ENCODE measurements at regions not wholly inside any gene's neighbourhood (a gene's known extent, or its start where the extent isn't known, plus 50 kb on each side); places are given as distances from the start of the nearest gene placed in this dataset.

GRCh38 chr3:118550556-118550955, 484.1 kb downstream of the IGSF11 start:
- ChIA-PET CTCF (interaction anchor here (0.6 kb wide), 1 partner anchor 30 kb away, joined by 3 read pairs; no protein-coding TSS in a partner anchor), POLR2A (no interaction called here)
- no peak overlapping the region for H3K4me3 Mint-ChIP-seq
- Histone ChIP-seq H3K27ac (ENCODE audit: low read depth in 1 of 2, low read length in 2 of 2) (no peak overlapping the region), H3K27me3 (ENCODE audit: control insufficient read depth in 1 of 2, insufficient read depth in 2 of 2, low read length in 2 of 2) (no peaks in the 10 kb centered on the region), H3K4me3 (ENCODE audit: low read length) (no peak overlapping the region), H3K36me3 (ENCODE audit: insufficient read depth, low read length) (no peaks in the 10 kb centered on the region), H3K4me1 (ENCODE audit: insufficient read depth, low read length) (no peaks in the 10 kb centered on the region), H3K9me3 (ENCODE audit: control insufficient read depth in 1 of 2, insufficient read depth in 1 of 2, low read length in 2 of 2) (no peaks in the 10 kb centered on the region)
- H3K9me3 Mint-ChIP-seq = no peaks in the 10 kb centered on the region
- H3K36me3 Mint-ChIP-seq (ENCODE audit: low read depth) = no peaks in the 10 kb centered on the region
- ATAC-seq (ENCODE audit: poor library complexity) (no peak), DNase-seq (no peak)
- H3K4me1 Mint-ChIP-seq (ENCODE audit: low read depth) = no peaks in the 10 kb centered on the region
- H3K27me3 Mint-ChIP-seq = no peaks in the 10 kb centered on the region
- TF ChIP-seq, protein P1, sequence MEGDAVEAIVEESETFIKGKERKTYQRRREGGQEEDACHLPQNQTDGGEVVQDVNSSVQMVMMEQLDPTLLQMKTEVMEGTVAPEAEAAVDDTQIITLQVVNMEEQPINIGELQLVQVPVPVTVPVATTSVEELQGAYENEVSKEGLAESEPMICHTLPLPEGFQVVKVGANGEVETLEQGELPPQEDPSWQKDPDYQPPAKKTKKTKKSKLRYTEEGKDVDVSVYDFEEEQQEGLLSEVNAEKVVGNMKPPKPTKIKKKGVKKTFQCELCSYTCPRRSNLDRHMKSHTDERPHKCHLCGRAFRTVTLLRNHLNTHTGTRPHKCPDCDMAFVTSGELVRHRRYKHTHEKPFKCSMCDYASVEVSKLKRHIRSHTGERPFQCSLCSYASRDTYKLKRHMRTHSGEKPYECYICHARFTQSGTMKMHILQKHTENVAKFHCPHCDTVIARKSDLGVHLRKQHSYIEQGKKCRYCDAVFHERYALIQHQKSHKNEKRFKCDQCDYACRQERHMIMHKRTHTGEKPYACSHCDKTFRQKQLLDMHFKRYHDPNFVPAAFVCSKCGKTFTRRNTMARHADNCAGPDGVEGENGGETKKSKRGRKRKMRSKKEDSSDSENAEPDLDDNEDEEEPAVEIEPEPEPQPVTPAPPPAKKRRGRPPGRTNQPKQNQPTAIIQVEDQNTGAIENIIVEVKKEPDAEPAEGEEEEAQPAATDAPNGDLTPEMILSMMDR (IDR thresholded peaks at IDR 0.05) = no peak
- no peak overlapping the region for H3K27ac Mint-ChIP-seq
- intact Hi-C loops (cut with DNase I, micrococcal nuclease) = no loop called here

DNA sequence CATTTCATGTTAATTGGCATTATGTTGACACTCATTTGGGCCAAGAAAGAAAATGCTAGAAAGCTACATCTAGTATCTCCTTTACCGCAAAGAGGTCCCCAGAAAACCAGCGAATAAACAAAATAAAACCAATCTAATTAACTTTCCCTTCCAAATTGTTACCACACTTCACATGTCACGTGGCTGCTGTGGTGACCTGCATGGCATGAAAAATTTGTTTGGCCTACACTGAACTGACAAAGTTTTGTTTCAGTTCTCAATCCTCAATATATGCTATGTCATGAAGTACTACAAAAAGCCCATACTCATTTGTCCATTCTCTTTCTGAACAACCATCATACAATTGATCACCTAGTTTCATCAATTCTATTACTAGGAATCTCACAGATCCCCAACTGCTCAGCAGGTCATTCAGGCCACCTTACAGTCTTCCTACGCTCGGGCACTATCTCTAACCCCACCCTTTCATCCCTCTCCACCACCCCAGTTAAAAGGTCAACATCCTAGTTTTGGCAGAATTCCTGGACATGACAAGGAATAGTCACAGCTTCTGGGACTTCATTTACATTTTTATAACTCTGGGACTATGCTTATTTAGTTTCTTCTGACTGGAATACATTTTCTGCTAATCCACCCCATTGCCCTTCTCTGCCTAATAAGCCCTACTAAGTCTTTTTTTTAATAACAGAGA, 480.4 kb downstream of the IGSF11 start:
- no peaks in the 10 kb centered on the region for H3K36me3 ChIP-seq (ENCODE audit: insufficient read depth, low read length)
- H3K27ac ChIP-seq (ENCODE audit: low read depth in 1 of 2, low read length in 2 of 2) = no peak overlapping the region
- no peaks in the 10 kb centered on the region for H3K9me3 Mint-ChIP-seq
- H3K4me1 ChIP-seq (ENCODE audit: insufficient read depth, low read length) = no peaks in the 10 kb centered on the region
- no peaks in the 10 kb centered on the region for H3K4me1 Mint-ChIP-seq (ENCODE audit: low read depth)
- ChIA-PET CTCF (no interaction called here), POLR2A (no interaction called here)
- no peaks in the 10 kb centered on the region for H3K27me3 Mint-ChIP-seq
- no peaks in the 10 kb centered on the region for H3K9me3 ChIP-seq (ENCODE audit: control insufficient read depth in 1 of 2, insufficient read depth in 1 of 2, low read length in 2 of 2)
- no peak overlapping the region for H3K4me3 Mint-ChIP-seq
- intact Hi-C loops (cut with DNase I, micrococcal nuclease) = no loop called here
- no peaks in the 10 kb centered on the region for H3K27me3 ChIP-seq (ENCODE audit: control insufficient read depth in 1 of 2, insufficient read depth in 2 of 2, low read length in 2 of 2)
- H3K27ac Mint-ChIP-seq = no peak overlapping the region
- no peak for DNase-seq
- ATAC-seq (ENCODE audit: poor library complexity) = no peak
- TF ChIP-seq, protein P1 (IDR thresholded peaks at IDR 0.05) = no peak
- H3K36me3 Mint-ChIP-seq (ENCODE audit: low read depth) = no peaks in the 10 kb centered on the region
- H3K4me3 ChIP-seq (ENCODE audit: low read length) = no peak overlapping the region

GRCh38 chr3:118556983-118557382, 477.7 kb downstream of the IGSF11 start:
- no peak overlapping the region for H3K27ac Mint-ChIP-seq
- no peaks in the 10 kb centered on the region for H3K27me3 Mint-ChIP-seq
- H3K9me3 Mint-ChIP-seq = no peaks in the 10 kb centered on the region
- Histone ChIP-seq H3K27me3 (ENCODE audit: control insufficient read depth in 1 of 2, insufficient read depth in 2 of 2, low read length in 2 of 2) (no peaks in the 10 kb centered on the region), H3K9me3 (ENCODE audit: control insufficient read depth in 1 of 2, insufficient read depth in 1 of 2, low read length in 2 of 2) (peaks cover 0 to 3% of the 10 kb centered on the region in 2 experiments), H3K4me1 (ENCODE audit: insufficient read depth, low read length) (no peaks in the 10 kb centered on the region), H3K36me3 (ENCODE audit: insufficient read depth, low read length) (no peaks in the 10 kb centered on the region), H3K27ac (ENCODE audit: low read depth in 1 of 2, low read length in 2 of 2) (no peak overlapping the region), H3K4me3 (ENCODE audit: low read length) (no peak overlapping the region)
- no peak for DNase-seq
- intact Hi-C loops (cut with DNase I, micrococcal nuclease) = no loop called here
- TF ChIP-seq, protein P1 (IDR thresholded peaks at IDR 0.05) = no peak
- ATAC-seq (ENCODE audit: poor library complexity) = no peak
- H3K4me3 Mint-ChIP-seq = no peak overlapping the region
- ChIA-PET POLR2A (no interaction called here), CTCF (no interaction called here)
- H3K36me3 Mint-ChIP-seq (ENCODE audit: low read depth) = no peaks in the 10 kb centered on the region
- no peaks in the 10 kb centered on the region for H3K4me1 Mint-ChIP-seq (ENCODE audit: low read depth)

Data from CD4-positive, alpha-beta T cell (primary cell).